ENCODE measurements at regions not wholly inside any gene's neighbourhood (a gene's known extent, or its start where the extent isn't known, plus 50 kb on each side); places are given as distances from the start of the nearest gene placed in this dataset.

GRCh38 chr2:180505203-180505602, 475.2 kb upstream of the UBE2E3 start:
- no peak for TF ChIP-seq ZNF513 (tag by site-specific recombination; IDR thresholded peaks at IDR 0.05)
- no peak for TF ChIP-seq ZNF629 (tag by site-specific recombination; IDR thresholded peaks at IDR 0.05)
- no peak for TF ChIP-seq HOXD13 (CRISPR knock-in tag; IDR thresholded peaks at IDR 0.05; ENCODE audit: borderline replicate concordance)
- TF ChIP-seq ZNF571 (tag by site-specific recombination; IDR thresholded peaks at IDR 0.05), result no peak
- no peak for TF ChIP-seq ZNF488 (tag by site-specific recombination; IDR thresholded peaks at IDR 0.05)
- no peak for TF ChIP-seq EGR2 (tag by site-specific recombination; IDR thresholded peaks at IDR 0.05; ENCODE audit: low read depth)
- TF ChIP-seq YY2 (tag by site-specific recombination; IDR thresholded peaks at IDR 0.05), result no peak
- no peak for TF ChIP-seq ZNF777 (tag by site-specific recombination; IDR thresholded peaks at IDR 0.05; ENCODE audit: borderline replicate concordance)
- TF ChIP-seq ZFP69B (tag by site-specific recombination; IDR thresholded peaks at IDR 0.05), result no peak
- TF ChIP-seq REST (tag by site-specific recombination; IDR thresholded peaks at IDR 0.05), result no peak
- TF ChIP-seq ZNF114 (tag by site-specific recombination; IDR thresholded peaks at IDR 0.05), result no peak
- no peak for TF ChIP-seq ZNF140 (tag by site-specific recombination; IDR thresholded peaks at IDR 0.05)
- TF ChIP-seq PATZ1 (tag by site-specific recombination; IDR thresholded peaks at IDR 0.05), result no peak
- no peaks in the 10 kb centered on the region for H3K9me3 ChIP-seq (ENCODE audit: control insufficient read depth, insufficient read depth, low read depth, low read length)
- CTCF ChIA-PET, result no interaction called here
- no peak overlapping the region for H3K4me3 ChIP-seq (ENCODE audit: low read depth, low read length)
- 0 out of 2 replicates have a peak, but pooled peaks cover 2% of the 10 kb centered on the region for H3K4me1 ChIP-seq (ENCODE audit: control insufficient read depth, insufficient read depth, low read length)
- POLR2A ChIA-PET, result no interaction called here
- H3K27ac ChIP-seq (ENCODE audit: extremely low read depth, low read depth, low read length), result no peak overlapping the region
- H3K36me3 ChIP-seq (ENCODE audit: control insufficient read depth in 2 of 2, insufficient read depth in 1 of 2, low read length in 2 of 2), result no peaks in the 10 kb centered on the region

GRCh38 chr2:180497621-180498152, 482.7 kb upstream of the UBE2E3 start:
- no peaks in the 10 kb centered on the region for H3K36me3 ChIP-seq (ENCODE audit: control insufficient read depth in 2 of 2, insufficient read depth in 1 of 2, low read length in 2 of 2)
- no peaks in the 10 kb centered on the region for H3K4me1 ChIP-seq (ENCODE audit: control insufficient read depth, insufficient read depth, low read length)
- CTCF ChIA-PET, result interaction anchor here (0.6 kb wide), 1 partner anchor 43 kb away, joined by 4 read pairs; no protein-coding TSS in a partner anchor
- H3K27ac ChIP-seq (ENCODE audit: extremely low read depth, low read depth, low read length), result no peak overlapping the region
- H3K9me3 ChIP-seq (ENCODE audit: control insufficient read depth, insufficient read depth, low read depth, low read length), result no peaks in the 10 kb centered on the region
- POLR2A ChIA-PET, result no interaction called here
- H3K4me3 ChIP-seq (ENCODE audit: low read depth, low read length), result no peak overlapping the region
- TF ChIP-seq ZBTB49 (tag by site-specific recombination; IDR thresholded peaks at IDR 0.05; ENCODE audit: low read depth) (no peak), ZNF391 (tag by site-specific recombination; IDR thresholded peaks at IDR 0.05; ENCODE audit: borderline replicate concordance, low read depth) (no peak), ZNF112 (tag by site-specific recombination; IDR thresholded peaks at IDR 0.05) (no peak), ZNF16 (tag by site-specific recombination; IDR thresholded peaks at IDR 0.05; ENCODE audit: low read depth) (no peak), PRDM2 (tag by site-specific recombination; IDR thresholded peaks at IDR 0.05; ENCODE audit: borderline replicate concordance) (no peak), ZNF596 (tag by site-specific recombination; IDR thresholded peaks at IDR 0.05) (no peak)
